ENCODE measurements at regions not wholly inside any gene's neighbourhood (a gene's known extent, or its start where the extent isn't known, plus 50 kb on each side); places are given as distances from the start of the nearest gene placed in this dataset.

DNA sequence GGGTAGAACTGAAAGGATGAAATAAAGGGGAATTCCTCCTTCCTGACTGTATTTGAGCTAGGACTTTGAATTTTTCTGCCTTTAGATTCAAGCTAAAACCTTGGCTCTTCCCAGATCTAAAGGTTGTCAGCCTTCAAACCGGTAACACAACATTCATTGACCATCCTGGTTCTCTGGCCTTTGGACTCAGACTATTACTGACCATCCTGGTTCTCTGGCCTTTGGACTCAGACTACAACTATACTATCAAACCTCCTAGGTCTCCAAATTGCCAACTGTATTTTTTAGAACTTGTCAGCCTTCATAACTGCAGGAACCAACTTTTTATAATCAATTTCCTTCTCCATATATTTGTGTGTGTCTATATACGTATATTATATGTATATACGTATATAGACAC lies 140.6 kb upstream of the RBMY1B start:
- H3K4me3 ChIP-seq = no peak overlapping the region
- intact Hi-C loops (cut with DNase I; ENCODE audit: low total_unique reads) (no loop called here), in situ Hi-C loops (cut with MboI; ENCODE audit: low pct_ligation_motif_present in 1 of 4, low pct_unique_long_range_greater_than_20kb in 1 of 4, low sequenced_read_pairs in 3 of 4) (no loop called here)
- H3K36me3 ChIP-seq = no peaks in the 10 kb centered on the region
- no peak overlapping the region for H3K27ac ChIP-seq
- no peaks in the 10 kb centered on the region for H3K4me1 ChIP-seq
- no CpG with 5 or more reads among the region's 3 CpGs for WGBS, 2 donors (ENCODE audit: low coverage in 1 of 2)
- no peak for TF ChIP-seq POLR2A (IDR thresholded peaks at IDR 0.05)
- TF ChIP-seq, protein P1, sequence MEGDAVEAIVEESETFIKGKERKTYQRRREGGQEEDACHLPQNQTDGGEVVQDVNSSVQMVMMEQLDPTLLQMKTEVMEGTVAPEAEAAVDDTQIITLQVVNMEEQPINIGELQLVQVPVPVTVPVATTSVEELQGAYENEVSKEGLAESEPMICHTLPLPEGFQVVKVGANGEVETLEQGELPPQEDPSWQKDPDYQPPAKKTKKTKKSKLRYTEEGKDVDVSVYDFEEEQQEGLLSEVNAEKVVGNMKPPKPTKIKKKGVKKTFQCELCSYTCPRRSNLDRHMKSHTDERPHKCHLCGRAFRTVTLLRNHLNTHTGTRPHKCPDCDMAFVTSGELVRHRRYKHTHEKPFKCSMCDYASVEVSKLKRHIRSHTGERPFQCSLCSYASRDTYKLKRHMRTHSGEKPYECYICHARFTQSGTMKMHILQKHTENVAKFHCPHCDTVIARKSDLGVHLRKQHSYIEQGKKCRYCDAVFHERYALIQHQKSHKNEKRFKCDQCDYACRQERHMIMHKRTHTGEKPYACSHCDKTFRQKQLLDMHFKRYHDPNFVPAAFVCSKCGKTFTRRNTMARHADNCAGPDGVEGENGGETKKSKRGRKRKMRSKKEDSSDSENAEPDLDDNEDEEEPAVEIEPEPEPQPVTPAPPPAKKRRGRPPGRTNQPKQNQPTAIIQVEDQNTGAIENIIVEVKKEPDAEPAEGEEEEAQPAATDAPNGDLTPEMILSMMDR (IDR thresholded peaks at IDR 0.05) = no peak
- TF ChIP-seq POLR2AphosphoS5 (IDR thresholded peaks at IDR 0.05) = no peak
- no peak for TF ChIP-seq EP300 (IDR thresholded peaks at IDR 0.05; ENCODE audit: low read depth)
- DNase-seq = no peak
- H3K27me3 ChIP-seq = no peaks in the 10 kb centered on the region
- no peaks in the 10 kb centered on the region for H3K9me3 ChIP-seq

DNA sequence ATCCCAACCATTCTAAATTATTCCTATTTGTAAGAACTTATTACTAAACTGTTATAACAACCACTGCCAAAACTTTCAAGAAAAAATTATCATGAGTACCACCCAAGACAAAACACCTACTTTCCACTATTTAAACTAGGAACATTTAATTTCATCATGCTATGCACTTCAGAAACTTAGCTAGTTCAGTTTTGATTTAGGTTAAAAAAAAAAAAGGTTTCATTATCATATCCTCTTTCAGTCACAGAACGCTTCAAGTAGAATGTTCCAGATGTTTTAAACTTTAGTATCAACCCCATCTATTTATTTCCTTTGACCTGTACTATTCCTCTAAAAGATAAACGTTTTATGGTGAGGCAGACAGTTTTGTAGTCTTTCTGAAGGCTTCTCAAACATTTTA lies 117.0 kb upstream of the RBMY1B start:
- Histone ChIP-seq H3K36me3 (no peaks in the 10 kb centered on the region), H3K4me1 (no peaks in the 10 kb centered on the region), H3K9me3 (no peaks in the 10 kb centered on the region), H3K27me3 (no peaks in the 10 kb centered on the region), H3K27ac (no peak overlapping the region), H3K4me3 (no peak overlapping the region)
- TF ChIP-seq, protein P1 (IDR thresholded peaks at IDR 0.05) = no peak
- no peak for TF ChIP-seq POLR2AphosphoS5 (IDR thresholded peaks at IDR 0.05)
- no peak for TF ChIP-seq POLR2A (IDR thresholded peaks at IDR 0.05)
- TF ChIP-seq EP300 (IDR thresholded peaks at IDR 0.05; ENCODE audit: low read depth) = no peak
- 25% methylated on average over 2 of the region's 2 CpGs; no CpG with 5 or more reads in 1 of the 2 donors for WGBS, 2 donors (ENCODE audit: low coverage in 1 of 2)
- in situ Hi-C loops (cut with MboI; ENCODE audit: low pct_ligation_motif_present in 1 of 4, low pct_unique_long_range_greater_than_20kb in 1 of 4, low sequenced_read_pairs in 3 of 4) = no loop called here
- intact Hi-C loops (cut with DNase I; ENCODE audit: low total_unique reads) = no loop called here
- DNase-seq = no peak

DNA sequence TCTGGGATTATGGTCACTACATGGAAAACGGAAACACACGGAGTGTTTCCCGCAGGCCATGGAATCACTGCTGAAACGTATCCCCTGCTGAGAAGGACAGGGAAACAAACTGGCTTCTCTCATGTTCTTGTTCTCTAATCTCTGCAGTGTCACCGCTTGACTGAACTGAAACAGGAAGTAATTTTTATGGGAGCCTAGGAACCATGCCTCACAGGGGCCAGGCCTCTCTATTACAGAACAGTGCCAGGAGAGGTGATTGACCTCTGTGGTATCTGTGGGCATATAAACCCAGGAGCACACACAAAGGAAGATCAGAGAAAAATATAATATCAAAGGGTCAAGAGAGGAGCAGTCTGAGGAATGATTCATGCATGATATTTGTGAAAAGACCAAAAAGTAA lies 88.9 kb upstream of the RBMY1B start:
- in situ Hi-C loops (cut with MboI; ENCODE audit: low pct_ligation_motif_present in 1 of 4, low pct_unique_long_range_greater_than_20kb in 1 of 4, low sequenced_read_pairs in 3 of 4) = no loop called here
- Histone ChIP-seq H3K4me3 (no peak overlapping the region), H3K4me1 (no peaks in the 10 kb centered on the region), H3K27me3 (no peaks in the 10 kb centered on the region), H3K27ac (peak overlapping the region in 2 of 4 donors; percentile 53 to 65), H3K36me3 (no peaks in the 10 kb centered on the region), H3K9me3 (no peaks in the 10 kb centered on the region)
- 70% methylated on average over 3 of the region's 5 CpGs; no CpG with 5 or more reads in 1 of the 2 donors for WGBS, 2 donors (ENCODE audit: low coverage in 1 of 2)
- intact Hi-C loops (cut with DNase I; ENCODE audit: low total_unique reads) = no loop called here
- TF ChIP-seq, protein P1 (IDR thresholded peaks at IDR 0.05) = no peak
- TF ChIP-seq POLR2AphosphoS5 (IDR thresholded peaks at IDR 0.05) = no peak
- no peak for DNase-seq

DNA sequence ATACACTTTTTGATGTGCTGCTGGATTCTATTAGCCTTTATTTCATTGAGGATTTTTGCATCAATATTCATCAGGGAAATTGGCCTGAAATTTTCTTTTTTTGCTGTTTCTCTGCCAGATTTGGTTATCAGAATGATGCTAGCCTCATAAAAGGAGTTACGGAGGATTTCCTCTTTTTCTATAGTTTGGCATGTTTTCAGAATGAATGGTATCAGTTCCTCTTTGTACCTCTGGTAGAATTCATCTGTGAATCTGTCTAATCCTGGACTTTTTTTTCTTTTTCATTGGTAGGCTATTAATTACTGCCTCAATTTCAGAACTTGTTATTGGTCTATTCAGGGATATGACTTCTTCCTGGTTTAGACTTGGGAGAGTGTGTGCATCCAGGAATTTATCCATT lies 70.6 kb upstream of the RBMY1B start:
- Histone ChIP-seq H3K9me3 (no peaks in the 10 kb centered on the region), H3K27me3 (no peaks in the 10 kb centered on the region), H3K4me1 (no peaks in the 10 kb centered on the region), H3K4me3 (no peak overlapping the region), H3K27ac (no peak overlapping the region), H3K36me3 (no peaks in the 10 kb centered on the region)
- TF ChIP-seq EP300 (IDR thresholded peaks at IDR 0.05; ENCODE audit: low read depth) (no peak), POLR2A (IDR thresholded peaks at IDR 0.05) (no peak), POLR2AphosphoS5 (IDR thresholded peaks at IDR 0.05) (no peak)
- TF ChIP-seq, protein P1 (IDR thresholded peaks at IDR 0.05) = no peak
- WGBS, 2 donors (ENCODE audit: low coverage in 1 of 2) = 80% methylated on average over 1 of the region's 1 CpG; no CpG with 5 or more reads in 1 of the 2 donors
- intact Hi-C loops (cut with DNase I; ENCODE audit: low total_unique reads) (no loop called here), in situ Hi-C loops (cut with MboI; ENCODE audit: low pct_ligation_motif_present in 1 of 4, low pct_unique_long_range_greater_than_20kb in 1 of 4, low sequenced_read_pairs in 3 of 4) (no loop called here)
- DNase-seq = no peak
